HG03097 (cell line): ENCODE measurements at regions not wholly inside any gene's neighbourhood (a gene's known extent, or its start where the extent isn't known, plus 50 kb on each side); places are given as distances from the start of the nearest gene placed in this dataset.

ENCODE experiments used
- ATAC-seq: cut with Tn5 transposase; IDR thresholded peaks from one replicate; pipeline ENCODE4 v1.9.1; 2021; ENCODE audit not compliant: unreplicated experiment, low FRiP score

- ATAC-seq: no peak
Measured at GRCh38 chr9:99361817-99362216, 139.7 kb downstream of the SEC61B start.

GRCh38 chr9:99362321-99362720, 140.2 kb downstream of the SEC61B start:
- no peak for ATAC-seq

- ATAC-seq: no peak
Measured at GRCh38 chr9:99363509-99363908, 141.4 kb downstream of the SEC61B start.

GRCh38 chr9:99365233-99365980, 143.3 kb downstream of the SEC61B start:
- ATAC-seq: no peak

GRCh38 chr9:99366183-99366582, 144.1 kb downstream of the SEC61B start:
- ATAC-seq: no peak

- no peak for ATAC-seq
Measured at GRCh38 chr9:99366621-99367020, 144.5 kb downstream of the SEC61B start.

GRCh38 chr9:99368341-99369326, 146.6 kb downstream of the SEC61B start:
- no peak for ATAC-seq

- ATAC-seq: no peak
Measured at GRCh38 chr9:99369327-99369722, 147.2 kb downstream of the SEC61B start.

- ATAC-seq: no peak
Measured at GRCh38 chr9:99370376-99370775, 148.3 kb downstream of the SEC61B start.

- no peak for ATAC-seq
Measured at GRCh38 chr9:99371376-99371775, 149.3 kb downstream of the SEC61B start.

GRCh38 chr9:99373912-99374311, 151.8 kb downstream of the SEC61B start:
- ATAC-seq: no peak

GRCh38 chr9:99374793-99375192, 152.7 kb downstream of the SEC61B start:
- no peak for ATAC-seq

GRCh38 chr9:99375481-99375880, 153.4 kb downstream of the SEC61B start:
- ATAC-seq: no peak

- no peak for ATAC-seq
Measured at GRCh38 chr9:99377790-99378775, 156.0 kb downstream of the SEC61B start.

GRCh38 chr9:99383536-99383935, 161.5 kb downstream of the SEC61B start:
- ATAC-seq: no peak

GRCh38 chr9:99385215-99385614, 163.1 kb downstream of the SEC61B start:
- no peak for ATAC-seq

GRCh38 chr9:99385814-99386279, 163.8 kb downstream of the SEC61B start:
- ATAC-seq: no peak

GRCh38 chr9:99387431-99387830, 165.3 kb downstream of the SEC61B start:
- ATAC-seq: no peak

- no peak for ATAC-seq
Measured at GRCh38 chr9:99389087-99390033, 167.3 kb downstream of the SEC61B start.
